Thyroid gland (tissue), 4 donors: ENCODE measurements at regions not wholly inside any gene's neighbourhood (a gene's known extent, or its start where the extent isn't known, plus 50 kb on each side); places are given as distances from the start of the nearest gene placed in this dataset.

ENCODE experiments used
- POLR2A ChIP-seq, 2 donors: fragments of 450-650 bp; IDR thresholded peaks; one replicate each; pipeline ENCODE4 v1.6.1; 2017; ENCODE audit warnings: antibody characterized with exemption in 2 of 2, mild to moderate bottlenecking in 2 of 2, moderate library complexity in 1 of 2
- TF ChIP-seq, protein P1 (sequence below), 6 experiments: fragments of 200-600 bp in 3 of 6; fragments of 450-650 bp in 3 of 6; sonication (generic) in 3 of 6; IDR thresholded peaks; one replicate each; pipeline ENCODE4 v1.5.1; 2016 to 2019; ENCODE audit warnings: antibody characterized with exemption in 6 of 6, mild to moderate bottlenecking in 2 of 6, inconsistent platforms in 1 of 6, moderate library complexity in 1 of 6

DNA sequence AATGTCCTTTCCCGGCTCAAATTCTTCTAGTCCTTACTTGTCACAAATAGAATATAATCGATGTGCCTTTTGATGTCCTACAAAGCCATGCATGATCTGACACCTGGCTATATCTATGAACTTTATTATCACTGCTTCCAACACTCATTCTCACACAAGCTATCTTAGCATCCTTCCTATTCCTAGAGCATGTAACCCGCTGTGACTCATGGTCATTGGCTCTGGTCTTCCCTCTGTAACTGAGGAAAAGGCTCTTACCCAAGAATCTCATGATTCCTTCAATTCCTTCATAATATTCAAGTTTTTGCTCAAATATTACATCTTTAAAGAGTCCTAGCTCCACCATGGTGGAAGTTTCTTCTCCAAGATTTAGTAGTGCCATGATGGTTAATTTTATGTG is 480.0 kb upstream of the PAPPA start:
- TF ChIP-seq, protein P1, sequence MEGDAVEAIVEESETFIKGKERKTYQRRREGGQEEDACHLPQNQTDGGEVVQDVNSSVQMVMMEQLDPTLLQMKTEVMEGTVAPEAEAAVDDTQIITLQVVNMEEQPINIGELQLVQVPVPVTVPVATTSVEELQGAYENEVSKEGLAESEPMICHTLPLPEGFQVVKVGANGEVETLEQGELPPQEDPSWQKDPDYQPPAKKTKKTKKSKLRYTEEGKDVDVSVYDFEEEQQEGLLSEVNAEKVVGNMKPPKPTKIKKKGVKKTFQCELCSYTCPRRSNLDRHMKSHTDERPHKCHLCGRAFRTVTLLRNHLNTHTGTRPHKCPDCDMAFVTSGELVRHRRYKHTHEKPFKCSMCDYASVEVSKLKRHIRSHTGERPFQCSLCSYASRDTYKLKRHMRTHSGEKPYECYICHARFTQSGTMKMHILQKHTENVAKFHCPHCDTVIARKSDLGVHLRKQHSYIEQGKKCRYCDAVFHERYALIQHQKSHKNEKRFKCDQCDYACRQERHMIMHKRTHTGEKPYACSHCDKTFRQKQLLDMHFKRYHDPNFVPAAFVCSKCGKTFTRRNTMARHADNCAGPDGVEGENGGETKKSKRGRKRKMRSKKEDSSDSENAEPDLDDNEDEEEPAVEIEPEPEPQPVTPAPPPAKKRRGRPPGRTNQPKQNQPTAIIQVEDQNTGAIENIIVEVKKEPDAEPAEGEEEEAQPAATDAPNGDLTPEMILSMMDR (IDR thresholded peaks at IDR 0.05) = no peak
- no peak for TF ChIP-seq POLR2A (IDR thresholded peaks at IDR 0.05)
